Heart left ventricle (tissue), 16 donors: ENCODE measurements at regions not wholly inside any gene's neighbourhood (a gene's known extent, or its start where the extent isn't known, plus 50 kb on each side); places are given as distances from the start of the nearest gene placed in this dataset.

Experiments
- ATAC-seq, 4 donors: fragments of 200-7000 bp; cut with Tn5 transposase; one replicate each; pipeline ENCODE4 v1.9.1; 2020 to 2022; ENCODE audit warnings: moderate library complexity in 4 of 4, mild to moderate bottlenecking in 3 of 4, moderate number of reproducible peaks in 1 of 4
- DNase-seq, 5 donors: peaks; one replicate each; pipeline ENCODE4 v3.0.0-alpha.2; 2020
- H3K27ac ChIP-seq, 12 donors: fragments of 200-600 bp; sonication (generic) in 4 of 12; one replicate each; pipeline versions ENCODE4 v1.5.0 to v1.8.0; 2016 to 2022; ENCODE audit warnings: mild to moderate bottlenecking in 2 of 12
- H3K27me3 ChIP-seq, 9 donors: fragments of 200-600 bp; sonication (generic) in 2 of 9; one replicate each; pipeline versions ENCODE4 v1.5.1 to v1.8.0; 2016 to 2022; ENCODE audit warnings: mild to moderate bottlenecking in 3 of 9
- H3K36me3 ChIP-seq, 9 donors: fragments of 200-600 bp; sonication (generic) in 2 of 9; one replicate each; pipeline versions ENCODE4 v1.5.0 to v1.8.0; 2018 to 2022; ENCODE audit warnings: mild to moderate bottlenecking in 2 of 9
- H3K4me1 ChIP-seq, 12 donors: fragments of 200-600 bp; sonication (generic) in 4 of 12; one replicate each; pipeline versions ENCODE4 v1.5.0 to v1.8.0; 2016 to 2022; ENCODE audit warnings: mild to moderate bottlenecking in 3 of 12
- H3K4me3 ChIP-seq, 12 donors: fragments of 200-600 bp; sonication (generic) in 4 of 12; one replicate each; pipeline versions ENCODE4 v1.5.0 to v1.8.0; 2017 to 2022; ENCODE audit warnings: mild to moderate bottlenecking in 9 of 12, moderate library complexity in 4 of 12
- H3K9me3 ChIP-seq, 12 donors: fragments of 200-600 bp; sonication (generic) in 4 of 12; one replicate each; pipeline versions ENCODE4 v1.5.0 to v1.8.0; 2016 to 2022; ENCODE audit warnings: mild to moderate bottlenecking in 1 of 12
- POLR2A ChIP-seq, 2 donors: fragments of 450-650 bp; IDR thresholded peaks; one replicate each; pipeline ENCODE4 v1.6.1; 2017; ENCODE audit warnings: antibody characterized with exemption in 2 of 2, mild to moderate bottlenecking in 2 of 2, moderate library complexity in 2 of 2
- WGBS, 4 donors: extraction: QIAGEN DNeasy Blood & Tissue Kit in 2 of 4; methylation state at CpG; one replicate each; pipeline versions ENCODE4 v1.1.5 to v1.1.7; 2013 to 2018; 5-methylcytosine and 5-hydroxymethylcytosine counted together
- intact Hi-C, 10 donors: fragments of 100-400 bp; cut with DNase I; formaldehyde crosslinking; loops; one replicate each; pipeline versions ENCODE4 v1.11.1 to v1.14.2; 2022
- TF ChIP-seq, protein P1 (sequence below), 12 donors: fragments of 200-600 bp; sonication (generic) in 4 of 12; IDR thresholded peaks; one replicate each; pipeline versions ENCODE4 v1.5.0 to v1.8.0; 2018 to 2022; ENCODE audit warnings: antibody characterized with exemption in 12 of 12, mild to moderate bottlenecking in 5 of 12
- donor health status: ischemic (EF 13 %, LVEDD 7.1; RV severe dilation, severe dysfunction).
- donor health status: healthy with polysubstance abuse.
- donor health status: DM: no; HTN: yes; CAD: no.
- donor health status: DM: no; HTN: no; CAD: no.
- donor health status: ischemic (EF 25% LVEDD 6.9; RV normal size, moderate dysfunction).
- donor health status: ischemic (EF 25% LVEDD 5.7; RV mildly dilated, moderate dysfunction).
- donor health status: healthy.
- donor health status: DM: yes; HTN: yes; CAD: no.
- donor health status: ischemic (EF 35%, LVEDD 5.7; RV mildly dilated, moderate dysfunction).
- donor health status: nonischemic (EF 11% LVEDD 7.7; RV severe dilation, severe dysfunction).
- donor health status: DM: yes; HTN: yes; CAD: no.
- donor health status: PGD.
- donor health status: ischemic (EF 29% LVEDD 5.4; RV normal size, mild dysfunction).
- donor health status: nonischemic (EF 23%, LVEDD 6.1; RV moderate dilation, normal function).

DNA sequence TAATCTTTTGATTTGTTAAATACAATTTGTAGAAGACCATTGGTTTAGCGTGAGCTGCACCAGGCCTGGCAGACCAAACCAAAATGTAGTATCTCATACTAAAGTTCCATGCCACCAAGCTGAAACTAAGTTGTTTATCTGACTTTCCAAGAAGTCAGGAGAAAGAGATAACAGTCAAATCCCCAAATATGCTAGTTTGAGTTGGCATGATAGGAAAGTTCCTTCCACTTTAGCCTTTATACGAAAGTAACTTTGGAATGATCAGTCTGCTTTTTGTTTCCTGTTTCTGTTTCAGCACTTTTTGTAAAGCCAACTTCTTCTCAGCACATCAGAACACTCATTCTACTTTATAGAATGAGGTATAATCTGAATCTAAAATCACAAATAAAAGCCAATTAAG is 449.2 kb downstream of the GRXCR1 start:
- Histone ChIP-seq H3K9me3 (peaks cover 0 to 4% (median 0%) of the 10 kb centered on the region in 12 donors), H3K27me3 (no peaks in the 10 kb centered on the region), H3K27ac (no peak overlapping the region), H3K36me3 (no peaks in the 10 kb centered on the region), H3K4me1 (no peaks in the 10 kb centered on the region), H3K4me3 (no peak overlapping the region)
- DNase-seq (no peak), ATAC-seq (no peak)
- TF ChIP-seq, protein P1, sequence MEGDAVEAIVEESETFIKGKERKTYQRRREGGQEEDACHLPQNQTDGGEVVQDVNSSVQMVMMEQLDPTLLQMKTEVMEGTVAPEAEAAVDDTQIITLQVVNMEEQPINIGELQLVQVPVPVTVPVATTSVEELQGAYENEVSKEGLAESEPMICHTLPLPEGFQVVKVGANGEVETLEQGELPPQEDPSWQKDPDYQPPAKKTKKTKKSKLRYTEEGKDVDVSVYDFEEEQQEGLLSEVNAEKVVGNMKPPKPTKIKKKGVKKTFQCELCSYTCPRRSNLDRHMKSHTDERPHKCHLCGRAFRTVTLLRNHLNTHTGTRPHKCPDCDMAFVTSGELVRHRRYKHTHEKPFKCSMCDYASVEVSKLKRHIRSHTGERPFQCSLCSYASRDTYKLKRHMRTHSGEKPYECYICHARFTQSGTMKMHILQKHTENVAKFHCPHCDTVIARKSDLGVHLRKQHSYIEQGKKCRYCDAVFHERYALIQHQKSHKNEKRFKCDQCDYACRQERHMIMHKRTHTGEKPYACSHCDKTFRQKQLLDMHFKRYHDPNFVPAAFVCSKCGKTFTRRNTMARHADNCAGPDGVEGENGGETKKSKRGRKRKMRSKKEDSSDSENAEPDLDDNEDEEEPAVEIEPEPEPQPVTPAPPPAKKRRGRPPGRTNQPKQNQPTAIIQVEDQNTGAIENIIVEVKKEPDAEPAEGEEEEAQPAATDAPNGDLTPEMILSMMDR (IDR thresholded peaks at IDR 0.05) = no peak
- TF ChIP-seq POLR2A (IDR thresholded peaks at IDR 0.05) = no peak
- 43 to 60% (median 58%) methylated on average over 2 of the region's 2 CpGs for WGBS, 4 donors
- intact Hi-C loops = no loop called here

DNA sequence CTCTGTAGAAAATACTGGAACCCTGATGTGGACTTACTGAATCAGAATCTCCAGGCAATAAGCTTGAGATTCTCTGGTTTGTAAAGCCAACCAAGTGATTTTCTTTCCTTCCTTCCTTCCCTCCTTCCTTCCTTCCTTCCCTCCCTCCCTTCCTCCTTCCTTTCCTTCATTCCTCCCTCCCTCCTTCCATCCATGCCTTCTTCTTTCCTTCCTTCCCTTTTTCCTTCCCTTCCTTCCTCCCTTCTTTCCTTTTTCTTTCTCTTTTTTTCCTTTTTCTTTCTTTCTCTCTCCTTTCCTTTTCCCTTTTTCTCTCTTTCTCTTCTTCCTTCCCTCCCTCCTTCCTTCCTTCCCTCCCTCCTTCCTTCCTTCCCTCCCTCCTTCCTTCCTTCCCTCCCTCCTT is 450.8 kb downstream of the GRXCR1 start:
- TF ChIP-seq, protein P1 (IDR thresholded peaks at IDR 0.05) = no peak
- no peak for TF ChIP-seq POLR2A (IDR thresholded peaks at IDR 0.05)
- DNase-seq = no peak
- Histone ChIP-seq H3K9me3 (peaks cover 0 to 4% (median 0%) of the 10 kb centered on the region in 12 donors), H3K4me1 (no peaks in the 10 kb centered on the region), H3K4me3 (no peak overlapping the region), H3K36me3 (no peaks in the 10 kb centered on the region), H3K27ac (no peak overlapping the region), H3K27me3 (no peaks in the 10 kb centered on the region)
- intact Hi-C loops = no loop called here
- ATAC-seq = no peak

DNA sequence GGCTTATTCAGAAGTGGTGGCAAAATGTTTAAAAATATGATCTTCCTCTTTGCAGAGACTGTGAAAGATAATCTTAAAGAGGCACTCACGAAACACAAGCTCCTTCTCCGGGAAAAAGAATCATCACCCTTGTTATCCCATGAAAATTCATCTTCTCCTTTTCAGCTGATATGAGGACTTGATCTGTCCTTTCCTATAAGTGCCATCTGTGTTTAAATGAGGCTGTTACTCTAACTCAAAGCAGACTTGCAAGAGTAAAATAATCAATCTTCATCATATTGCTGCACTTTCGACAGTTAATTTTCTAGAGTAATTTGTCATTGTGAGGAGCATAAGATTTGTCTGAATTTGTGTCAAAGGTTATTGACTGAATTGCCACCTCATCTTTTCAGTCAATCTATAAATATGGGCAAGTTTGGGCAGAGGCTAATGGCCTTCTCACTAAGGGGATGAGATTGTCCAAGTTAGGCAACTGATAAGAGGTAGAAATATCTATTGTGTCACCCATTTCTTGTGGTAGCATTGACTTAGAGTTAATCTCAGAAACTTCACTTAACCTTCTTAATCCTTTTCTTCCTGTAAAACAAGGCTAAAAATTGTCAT is 452.9 kb downstream of the GRXCR1 start:
- Histone ChIP-seq H3K4me1 (no peaks in the 10 kb centered on the region), H3K27ac (no peak overlapping the region), H3K36me3 (no peaks in the 10 kb centered on the region), H3K27me3 (no peaks in the 10 kb centered on the region), H3K4me3 (no peak overlapping the region), H3K9me3 (peaks cover 0 to 4% (median 0%) of the 10 kb centered on the region in 12 donors)
- ATAC-seq (no peak), DNase-seq (no peak)
- 62 to 78% (median 73%) methylated on average over 3 of the region's 3 CpGs for WGBS, 4 donors
- intact Hi-C loops = no loop called here
- TF ChIP-seq POLR2A (IDR thresholded peaks at IDR 0.05) = no peak
- TF ChIP-seq, protein P1 (IDR thresholded peaks at IDR 0.05) = no peak

DNA sequence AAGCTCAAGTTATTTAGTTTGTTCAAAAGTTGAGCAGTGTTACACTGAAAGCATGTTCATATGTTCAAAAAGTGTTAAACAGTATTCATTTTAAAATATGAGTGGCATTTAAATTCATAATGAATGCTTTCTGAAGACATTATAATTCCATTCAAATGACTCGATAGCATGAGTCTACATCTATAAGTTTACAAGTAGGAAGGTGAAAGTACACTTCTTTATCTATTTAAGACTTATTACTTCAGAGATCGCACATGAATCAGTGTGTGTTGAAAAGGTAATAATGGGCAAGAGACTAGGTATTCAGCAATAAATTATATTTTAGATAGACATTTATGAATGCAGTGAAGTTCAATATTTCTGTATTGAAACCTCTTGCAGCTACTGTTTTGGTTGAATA is 456.1 kb downstream of the GRXCR1 start:
- H3K4me1 ChIP-seq = no peaks in the 10 kb centered on the region
- H3K27ac ChIP-seq = no peak overlapping the region
- no peak for ATAC-seq
- H3K4me3 ChIP-seq = no peak overlapping the region
- H3K27me3 ChIP-seq = no peaks in the 10 kb centered on the region
- intact Hi-C loops = no loop called here
- peaks cover 0 to 4% (median 0%) of the 10 kb centered on the region in 12 donors for H3K9me3 ChIP-seq
- no peak for DNase-seq
- no peaks in the 10 kb centered on the region for H3K36me3 ChIP-seq
- TF ChIP-seq, protein P1 (IDR thresholded peaks at IDR 0.05) = no peak
- no peak for TF ChIP-seq POLR2A (IDR thresholded peaks at IDR 0.05)
- WGBS, 4 donors = 77 to 86% (median 82%) methylated on average over 2 of the region's 2 CpGs
